ENCODE measurements at regions not wholly inside any gene's neighbourhood (a gene's known extent, or its start where the extent isn't known, plus 50 kb on each side); places are given as distances from the start of the nearest gene placed in this dataset.

- H3K9ac ChIP-seq (ENCODE audit: low read depth in 2 of 2, low read length in 2 of 2), result no peak overlapping the region
- no peak for DNase-seq
- H3K4me3 ChIP-seq, result no peak overlapping the region
- no peaks in the 10 kb centered on the region for H3K9me3 ChIP-seq
- H3K27me3 ChIP-seq, result no peaks in the 10 kb centered on the region
- intact Hi-C loops (cut with DNase I), result no loop called here
- H3K4me1 ChIP-seq, result no peaks in the 10 kb centered on the region
- H3K27ac ChIP-seq, result no peak overlapping the region
- TF ChIP-seq CTCF (IDR thresholded peaks at IDR 0.05), result no peak
- no peaks in the 10 kb centered on the region for H3K36me3 ChIP-seq
Observed at GRCh38 chr2:11953258-11953657, 206.8 kb downstream of the LPIN1 start.

DNA sequence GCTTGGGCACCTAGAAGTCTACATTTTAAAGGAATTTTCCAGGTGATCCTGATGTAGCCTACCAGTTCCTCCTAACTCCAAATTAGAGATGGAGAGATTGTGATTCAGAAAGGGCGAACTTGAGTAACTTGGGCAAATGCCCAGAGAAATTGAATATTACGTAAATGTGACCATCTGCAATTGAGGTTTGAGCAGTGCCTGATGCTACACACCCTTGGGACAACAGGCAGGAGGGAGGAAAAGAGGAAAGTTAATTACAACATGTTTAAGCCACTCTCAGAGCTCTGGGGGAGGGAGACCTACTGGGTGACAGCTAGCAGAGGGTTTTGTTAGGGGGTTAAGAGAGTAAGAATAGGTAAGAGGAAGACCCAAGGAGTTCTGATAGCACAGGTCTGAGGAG, 208.9 kb downstream of the LPIN1 start:
- no peaks in the 10 kb centered on the region for H3K36me3 ChIP-seq

DNA sequence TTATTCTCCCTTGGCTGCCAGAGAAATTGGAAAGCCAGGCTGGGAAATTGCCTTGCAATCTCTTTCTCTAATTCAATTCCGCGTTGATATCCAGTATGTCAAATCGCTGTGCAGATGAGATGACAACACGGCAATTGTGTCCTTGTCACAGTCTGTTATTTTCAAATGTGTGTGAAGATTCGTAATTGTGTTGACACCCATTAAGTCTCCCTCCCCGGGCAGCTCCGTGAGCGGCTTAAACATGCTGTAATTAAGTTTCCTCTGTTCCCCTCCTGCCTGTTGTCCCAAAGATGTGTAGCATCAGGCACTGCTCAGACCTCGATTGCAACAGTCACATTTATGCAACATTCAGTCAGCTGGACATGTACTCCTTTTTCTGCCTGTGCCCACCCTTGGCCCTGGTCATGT, 209.5 kb downstream of the LPIN1 start:
- Histone ChIP-seq H3K27ac (no peak overlapping the region), H3K4me1 (no peaks in the 10 kb centered on the region), H3K36me3 (no peaks in the 10 kb centered on the region), H3K4me3 (no peak overlapping the region), H3K9ac (ENCODE audit: low read depth in 2 of 2, low read length in 2 of 2) (no peak overlapping the region), H3K27me3 (no peaks in the 10 kb centered on the region), H3K9me3 (no peaks in the 10 kb centered on the region)
- TF ChIP-seq CTCF (IDR thresholded peaks at IDR 0.05), result no peak
- intact Hi-C loops (cut with DNase I), result no loop called here
- no peak for DNase-seq

More for the DNA sequence above, 208.9 kb downstream of the LPIN1 start:
- H3K4me1 ChIP-seq, result no peaks in the 10 kb centered on the region
- no peaks in the 10 kb centered on the region for H3K27me3 ChIP-seq
- H3K9ac ChIP-seq (ENCODE audit: low read depth in 2 of 2, low read length in 2 of 2), result no peak overlapping the region
- no peak for DNase-seq
- intact Hi-C loops (cut with DNase I), result no loop called here
- H3K27ac ChIP-seq, result no peak overlapping the region
- TF ChIP-seq CTCF (IDR thresholded peaks at IDR 0.05), result no peak
- H3K9me3 ChIP-seq, result no peaks in the 10 kb centered on the region
- no peak overlapping the region for H3K4me3 ChIP-seq

DNA sequence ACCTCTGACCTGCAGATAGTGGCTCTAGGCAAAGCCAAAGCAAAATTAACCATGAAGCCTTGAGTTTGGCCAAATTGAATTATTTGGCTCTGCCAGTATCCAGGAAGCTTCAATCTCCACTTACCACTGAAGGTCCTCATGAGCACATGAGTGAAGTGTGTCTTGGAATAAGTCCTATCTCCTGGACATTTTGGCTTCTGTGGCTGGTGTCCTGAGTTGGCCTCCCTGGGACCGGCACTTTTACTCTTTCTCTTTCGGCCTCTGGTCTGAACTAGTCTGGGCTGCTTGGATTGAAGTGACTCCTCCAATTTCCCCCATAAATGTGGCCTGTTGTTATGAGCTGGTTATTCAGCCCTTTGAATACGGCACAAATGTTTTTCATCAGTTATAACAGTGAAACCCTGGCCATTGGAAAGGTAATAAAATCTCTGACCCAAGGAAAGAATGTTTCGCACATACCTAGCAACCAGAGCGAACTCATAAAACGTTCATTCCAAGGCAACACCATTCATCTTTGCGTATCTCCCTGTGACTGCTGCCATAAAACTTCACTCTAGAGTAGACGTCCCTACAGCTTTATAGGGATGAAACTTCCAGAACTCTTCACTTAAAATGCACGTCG, 216.4 kb downstream of the LPIN1 start:
- Histone ChIP-seq H3K27me3 (no peaks in the 10 kb centered on the region), H3K4me3 (no peak overlapping the region), H3K27ac (no peak overlapping the region), H3K9ac (ENCODE audit: low read depth in 2 of 2, low read length in 2 of 2) (no peak overlapping the region), H3K4me1 (no peaks in the 10 kb centered on the region), H3K9me3 (no peaks in the 10 kb centered on the region), H3K36me3 (no peaks in the 10 kb centered on the region)
- TF ChIP-seq CTCF (IDR thresholded peaks at IDR 0.05), result no peak
- DNase-seq, result no peak
- intact Hi-C loops (cut with DNase I), result no loop called here

DNA sequence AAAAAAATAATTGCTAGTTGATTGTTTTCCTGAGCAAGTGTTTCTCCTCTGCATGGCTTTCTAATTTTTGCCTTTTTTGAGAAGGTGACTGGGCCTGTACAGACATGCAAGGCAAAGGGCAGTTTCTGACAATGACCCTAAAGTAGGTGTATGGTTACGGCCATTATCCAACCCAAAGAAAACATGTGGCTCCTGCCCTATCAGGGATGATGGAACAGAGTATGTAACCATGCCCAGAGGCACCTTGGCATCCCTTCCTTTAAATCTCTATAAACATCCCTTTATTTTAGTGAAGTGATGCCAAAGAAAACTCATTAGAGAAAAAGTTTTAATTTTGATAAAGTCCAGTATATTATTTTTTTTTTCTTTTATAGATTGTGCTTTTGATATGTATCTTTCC, 217.5 kb downstream of the LPIN1 start:
- intact Hi-C loops (cut with DNase I), result no loop called here
- Histone ChIP-seq H3K4me1 (no peaks in the 10 kb centered on the region), H3K9ac (ENCODE audit: low read depth in 2 of 2, low read length in 2 of 2) (no peak overlapping the region), H3K9me3 (no peaks in the 10 kb centered on the region), H3K36me3 (no peaks in the 10 kb centered on the region), H3K27me3 (no peaks in the 10 kb centered on the region), H3K4me3 (no peak overlapping the region), H3K27ac (no peak overlapping the region)
- no peak for DNase-seq
- no peak for TF ChIP-seq CTCF (IDR thresholded peaks at IDR 0.05)

All from colonic mucosa (tissue), 4 donors.